Neuronal stem cell (in vitro differentiated cells): ENCODE measurements at regions not wholly inside any gene's neighbourhood (a gene's known extent, or its start where the extent isn't known, plus 50 kb on each side); places are given as distances from the start of the nearest gene placed in this dataset.

ENCODE experiments used
- DNase-seq: peaks from one replicate; pipeline ENCODE4 v3.0.0-alpha.2; 2013; ENCODE audit warnings: low spot score
- H2AFZ ChIP-seq: one replicate; pipeline ENCODE4 v1.6.1; 2013; ENCODE audit warnings: mild to moderate bottlenecking, low read length, inconsistent platforms
- H2AK5ac ChIP-seq: 2 replicates; pipeline ENCODE4 v1.6.1; 2013; ENCODE audit warnings: low read depth, mild to moderate bottlenecking, inconsistent platforms, low read length, moderate library complexity, mixed read lengths
- H2BK120ac ChIP-seq: 2 replicates; pipeline ENCODE4 v1.6.1; 2013; ENCODE audit warnings: low read depth, mild to moderate bottlenecking, inconsistent platforms, low read length, moderate library complexity, mixed read lengths
- H2BK12ac ChIP-seq: one replicate; pipeline ENCODE4 v1.6.1; 2013; ENCODE audit warnings: low read length, inconsistent platforms
- H2BK15ac ChIP-seq: 2 replicates; pipeline ENCODE4 v1.6.1; 2013; ENCODE audit warnings: mild to moderate bottlenecking, low read length, inconsistent platforms, mixed read lengths
- H2BK5ac ChIP-seq: one replicate; pipeline ENCODE4 v1.6.1; 2013; ENCODE audit warnings: inconsistent platforms, mild to moderate bottlenecking, low read length, moderate library complexity
- H3K14ac ChIP-seq: one replicate; pipeline ENCODE4 v1.6.1; 2013; ENCODE audit warnings: low read length, inconsistent platforms
- H3K18ac ChIP-seq: 2 replicates; pipeline ENCODE4 v1.6.1; 2013; ENCODE audit warnings: low read length, inconsistent platforms
- H3K23ac ChIP-seq: 2 replicates; pipeline ENCODE4 v1.6.1; 2013; ENCODE audit warnings: low read depth, mild to moderate bottlenecking, mixed read lengths, low read length, inconsistent platforms; ENCODE audit not compliant: poor library complexity
- H3K27ac ChIP-seq: replicated peaks from 3 replicates; pipeline ENCODE4 v1.5.1; 2013; ENCODE audit warnings: low read length, inconsistent platforms
- H3K27me3 ChIP-seq, 3 experiments: 2 replicates each; pipeline ENCODE4 v1.6.1; 2013; ENCODE audit warnings: low read length in 3 of 3, mild to moderate bottlenecking in 2 of 3, inconsistent platforms in 1 of 3, low read depth in 1 of 3, mixed read lengths in 1 of 3, moderate library complexity in 1 of 3; ENCODE audit not compliant: control insufficient read depth in 3 of 3, insufficient read depth in 3 of 3
- H3K36me3 ChIP-seq, 2 donors: replicated peaks in 1 of 2; 2 replicates each; pipeline ENCODE4 v1.6.1; 2013; ENCODE audit warnings: low read length in 2 of 2; ENCODE audit not compliant: control insufficient read depth in 2 of 2, insufficient read depth in 2 of 2
- H3K4ac ChIP-seq: 2 replicates; pipeline ENCODE4 v1.6.1; 2013; ENCODE audit warnings: inconsistent platforms, mild to moderate bottlenecking, low read length, moderate library complexity
- H3K4me1 ChIP-seq, 2 donors: 1 replicate in 1 of 2; 2 replicates in 1 of 2; pipeline ENCODE4 v1.6.1; 2013; ENCODE audit warnings: low read length in 2 of 2, low read depth in 1 of 2; ENCODE audit not compliant: control insufficient read depth in 2 of 2, insufficient read depth in 1 of 2
- H3K4me2 ChIP-seq: one replicate; pipeline ENCODE4 v1.6.1; 2013; ENCODE audit warnings: mild to moderate bottlenecking, low read length, inconsistent platforms; ENCODE audit not compliant: insufficient read depth, poor library complexity, severe bottlenecking
- H3K4me3 ChIP-seq, 2 donors: 2 replicates each; pipeline ENCODE4 v1.5.1; 2013; ENCODE audit warnings: low read length in 2 of 2, mild to moderate bottlenecking in 2 of 2, inconsistent platforms in 1 of 2, moderate library complexity in 1 of 2
- H3K79me1 ChIP-seq: one replicate; pipeline ENCODE4 v1.6.1; 2013; ENCODE audit warnings: low read depth, mild to moderate bottlenecking, inconsistent platforms, low read length, moderate library complexity
- H3K9ac ChIP-seq: one replicate; pipeline ENCODE4 v1.6.1; 2013; ENCODE audit warnings: mild to moderate bottlenecking, low read depth, low read length, inconsistent platforms; ENCODE audit not compliant: poor library complexity
- H3K9me3 ChIP-seq, 2 donors: replicated peaks in 1 of 2; 2 replicates each; pipeline versions ENCODE3 to v1.6.1; 2013; ENCODE audit warnings: low read length in 2 of 2, mild to moderate bottlenecking in 2 of 2, inconsistent platforms in 1 of 2, low read depth in 1 of 2, mixed read lengths in 1 of 2, moderate library complexity in 1 of 2; ENCODE audit not compliant: control insufficient read depth in 2 of 2, insufficient read depth in 1 of 2
- H4K8ac ChIP-seq: one replicate; pipeline ENCODE4 v1.6.1; 2013; ENCODE audit warnings: low read depth, mild to moderate bottlenecking, inconsistent platforms, low read length, moderate library complexity
- H4K91ac ChIP-seq: one replicate; pipeline ENCODE4 v1.6.1; 2013; ENCODE audit warnings: low read length, low read depth, mild to moderate bottlenecking, inconsistent platforms; ENCODE audit not compliant: poor library complexity
- WGBS, 2 donors: extraction: QIAGEN DNeasy Blood & Tissue Kit; methylation state at CpG; one replicate each; pipeline ENCODE4 v1.1.7; 2013; ENCODE audit warnings: missing lambda C conversion rate in 2 of 2, mixed read lengths in 1 of 2; ENCODE audit not compliant: insufficient read length in 2 of 2, insufficient replicate concordance in 1 of 2; ENCODE audit errors: extremely low coverage in 2 of 2; 5-methylcytosine and 5-hydroxymethylcytosine counted together

DNA sequence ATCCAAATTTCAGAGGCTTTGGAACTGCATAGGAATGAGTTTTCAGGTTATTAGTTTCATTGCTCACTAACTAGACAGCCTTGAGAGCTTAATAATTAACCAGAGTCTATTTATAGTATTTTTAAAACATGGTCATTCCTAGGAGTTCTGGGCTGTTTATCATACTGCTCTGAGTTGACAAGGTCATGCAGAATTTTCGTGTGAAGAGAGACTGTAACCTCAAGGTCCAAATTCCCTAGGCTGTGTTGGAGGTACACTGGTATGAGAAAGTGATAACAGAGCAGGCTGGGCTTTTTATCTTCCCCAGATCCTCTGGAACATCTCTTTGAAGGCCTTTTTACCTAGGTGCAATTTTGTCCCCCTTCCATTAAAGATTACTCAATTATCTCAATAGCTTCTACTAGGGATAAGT is 736.3 kb downstream of the LTN1 start:
- no peaks in the 10 kb centered on the region for H3K9me3 ChIP-seq
- H2AFZ ChIP-seq: no peak overlapping the region
- H3K4ac ChIP-seq: no peak overlapping the region
- H2BK120ac ChIP-seq: no peak overlapping the region
- H2BK5ac ChIP-seq: no peak overlapping the region
- no peaks in the 10 kb centered on the region for H3K36me3 ChIP-seq
- no peak overlapping the region for H3K4me3 ChIP-seq
- no CpG with 5 or more reads among the region's 1 CpG for WGBS, 2 donors
- DNase-seq: no peak
- H4K8ac ChIP-seq: no peak overlapping the region
- no peak overlapping the region for H2BK15ac ChIP-seq
- H3K27me3 ChIP-seq: no peaks in the 10 kb centered on the region
- no peaks in the 10 kb centered on the region for H3K79me1 ChIP-seq
- H3K4me1 ChIP-seq: no peaks in the 10 kb centered on the region
- no peak overlapping the region for H3K27ac ChIP-seq
- no peak overlapping the region for H3K4me2 ChIP-seq
- no peak overlapping the region for H3K14ac ChIP-seq
- H2AK5ac ChIP-seq: no peak overlapping the region
- no peak overlapping the region for H3K23ac ChIP-seq
- H4K91ac ChIP-seq: no peak overlapping the region
- H3K18ac ChIP-seq: no peak overlapping the region
- H3K9ac ChIP-seq: no peak overlapping the region
- no peak overlapping the region for H2BK12ac ChIP-seq

DNA sequence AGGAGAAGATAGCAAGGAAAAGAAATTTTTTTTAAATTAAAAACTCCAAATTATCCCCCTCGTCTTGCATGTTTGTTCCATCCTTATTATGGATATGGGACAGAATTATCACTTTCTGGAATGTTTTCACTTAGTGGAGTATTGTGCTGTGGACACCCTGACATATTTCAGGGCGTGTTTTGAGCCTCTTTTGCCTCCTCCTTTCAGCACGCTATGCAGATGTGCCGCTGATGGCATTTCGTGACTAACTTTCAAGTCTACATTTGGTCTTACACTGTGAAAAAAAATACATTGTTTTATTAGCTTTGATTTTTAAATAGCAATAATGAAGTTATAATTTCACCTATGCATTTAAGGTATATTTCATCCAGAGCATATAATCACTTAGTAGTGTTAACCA is 738.7 kb downstream of the LTN1 start:
- Histone ChIP-seq H4K8ac (no peak overlapping the region), H4K91ac (no peak overlapping the region), H3K18ac (no peak overlapping the region), H3K4ac (no peak overlapping the region), H2BK120ac (no peak overlapping the region), H3K27ac (no peak overlapping the region), H2BK15ac (no peak overlapping the region), H3K4me3 (no peak overlapping the region), H2AFZ (no peak overlapping the region), H3K14ac (no peak overlapping the region), H2BK12ac (no peak overlapping the region), H3K36me3 (no peaks in the 10 kb centered on the region), H2AK5ac (no peak overlapping the region), H3K23ac (no peak overlapping the region), H2BK5ac (no peak overlapping the region), H3K27me3 (no peaks in the 10 kb centered on the region), H3K4me2 (no peak overlapping the region), H3K9ac (no peak overlapping the region), H3K4me1 (no peaks in the 10 kb centered on the region), H3K79me1 (no peaks in the 10 kb centered on the region), H3K9me3 (no peaks in the 10 kb centered on the region)
- DNase-seq: no peak
- WGBS, 2 donors: no CpG with 5 or more reads among the region's 5 CpGs

DNA sequence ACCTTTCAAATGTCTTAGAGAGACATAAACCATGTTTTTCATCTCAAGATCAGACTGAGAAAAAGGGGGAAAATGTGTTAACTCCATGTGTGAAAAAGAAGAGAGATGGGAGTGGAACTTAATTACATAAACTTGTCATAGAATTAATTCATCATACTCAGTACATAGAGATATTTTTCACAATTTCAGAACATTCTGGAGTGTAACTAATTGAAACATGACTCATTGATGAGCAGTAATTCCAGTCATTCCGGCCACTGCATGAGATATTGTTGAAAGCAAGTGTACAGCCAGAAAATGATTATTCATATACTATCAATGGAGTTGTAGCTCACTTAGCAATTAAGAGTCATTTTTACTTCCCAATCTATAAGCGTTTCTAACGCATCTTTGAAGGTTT is 739.3 kb downstream of the LTN1 start:
- Histone ChIP-seq H2AK5ac (no peak overlapping the region), H2BK12ac (no peak overlapping the region), H3K27ac (no peak overlapping the region), H3K79me1 (no peaks in the 10 kb centered on the region), H3K4ac (no peak overlapping the region), H3K27me3 (no peaks in the 10 kb centered on the region), H3K9ac (no peak overlapping the region), H3K4me3 (no peak overlapping the region), H2BK5ac (no peak overlapping the region), H2BK120ac (no peak overlapping the region), H3K9me3 (no peaks in the 10 kb centered on the region), H4K8ac (no peak overlapping the region), H4K91ac (no peak overlapping the region), H2BK15ac (no peak overlapping the region), H3K18ac (no peak overlapping the region), H3K4me1 (no peaks in the 10 kb centered on the region), H2AFZ (no peak overlapping the region), H3K4me2 (no peak overlapping the region), H3K23ac (no peak overlapping the region), H3K36me3 (no peaks in the 10 kb centered on the region), H3K14ac (no peak overlapping the region)
- no CpG with 5 or more reads among the region's 3 CpGs for WGBS, 2 donors
- no peak for DNase-seq

DNA sequence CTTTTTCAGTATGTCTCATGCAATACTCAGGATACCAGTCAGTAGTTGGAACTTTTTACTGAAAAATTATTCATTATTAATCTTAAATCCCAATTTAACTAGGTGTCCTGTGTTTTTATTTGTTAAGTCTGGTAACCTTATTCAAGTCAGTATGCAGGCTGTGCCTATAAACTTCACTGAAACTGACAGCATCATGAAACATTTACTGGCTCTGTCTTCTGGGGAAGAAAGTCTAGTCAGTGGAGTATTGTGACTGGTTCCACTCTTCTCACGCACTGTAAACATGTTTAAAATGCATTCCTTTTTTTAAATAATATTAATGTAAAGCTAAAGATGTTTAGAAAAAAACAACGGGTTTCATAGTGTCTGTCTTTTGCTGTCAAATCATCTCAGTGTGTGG is 739.7 kb downstream of the LTN1 start:
- no peak overlapping the region for H2BK120ac ChIP-seq
- H3K9me3 ChIP-seq: no peaks in the 10 kb centered on the region
- H3K4me3 ChIP-seq: no peak overlapping the region
- H2BK5ac ChIP-seq: no peak overlapping the region
- no peak overlapping the region for H3K27ac ChIP-seq
- no peak overlapping the region for H3K4ac ChIP-seq
- no peaks in the 10 kb centered on the region for H3K79me1 ChIP-seq
- H3K9ac ChIP-seq: no peak overlapping the region
- no peak overlapping the region for H3K4me2 ChIP-seq
- no peak overlapping the region for H4K8ac ChIP-seq
- H3K23ac ChIP-seq: no peak overlapping the region
- H3K36me3 ChIP-seq: no peaks in the 10 kb centered on the region
- H3K14ac ChIP-seq: no peak overlapping the region
- no peak overlapping the region for H3K18ac ChIP-seq
- H2BK12ac ChIP-seq: no peak overlapping the region
- WGBS, 2 donors: no CpG with 5 or more reads among the region's 2 CpGs
- no peaks in the 10 kb centered on the region for H3K27me3 ChIP-seq
- H3K4me1 ChIP-seq: no peaks in the 10 kb centered on the region
- no peak overlapping the region for H2AK5ac ChIP-seq
- DNase-seq: no peak
- no peak overlapping the region for H2BK15ac ChIP-seq
- no peak overlapping the region for H4K91ac ChIP-seq
- no peak overlapping the region for H2AFZ ChIP-seq
